ENCODE measurements at regions not wholly inside any gene's neighbourhood (a gene's known extent, or its start where the extent isn't known, plus 50 kb on each side); places are given as distances from the start of the nearest gene placed in this dataset.

DNA sequence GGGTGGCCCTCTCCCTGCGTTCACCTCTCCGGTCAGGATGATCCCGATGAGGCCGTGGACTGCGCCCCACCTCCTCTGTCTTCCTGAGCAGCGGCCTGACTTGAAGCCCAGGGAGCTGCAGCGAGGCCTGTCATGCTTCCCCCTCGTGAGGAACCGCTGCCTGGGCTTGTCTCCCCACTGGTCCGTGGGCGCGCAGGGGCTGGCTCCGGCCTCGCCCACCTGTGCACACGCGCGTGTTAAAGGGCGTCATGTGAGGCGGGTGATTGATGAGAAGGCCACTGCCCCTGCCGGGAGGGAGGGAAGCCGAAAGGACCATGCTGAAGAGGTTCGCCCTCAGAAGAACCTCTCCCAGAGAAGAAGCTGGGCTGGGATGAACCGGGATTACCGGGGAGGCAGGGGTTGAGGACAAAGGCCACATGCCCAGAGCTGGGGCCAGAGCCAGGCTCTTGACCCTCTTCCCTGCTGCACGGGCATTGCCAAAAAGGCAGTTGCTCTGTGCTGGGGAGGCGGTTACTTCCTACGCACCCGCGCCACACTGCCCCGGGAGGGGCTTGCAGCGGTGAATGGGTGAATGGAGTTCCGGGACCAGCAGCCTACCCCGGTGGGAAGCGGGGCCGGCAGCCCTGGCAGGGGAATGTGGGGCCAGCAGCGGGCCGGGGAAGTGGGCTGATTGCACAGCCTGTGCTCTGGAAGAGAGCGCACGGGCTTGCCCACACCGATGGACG, 85.9 kb upstream of the GSE1 start (continued):
- TF ChIP-seq NFYC (CRISPR knock-in tag; IDR thresholded peaks at IDR 0.05) = no peak
- TF ChIP-seq ZNF788 (CRISPR knock-in tag; IDR thresholded peaks at IDR 0.05; ENCODE audit: borderline replicate concordance) = no peak
- TF ChIP-seq, protein P1, sequence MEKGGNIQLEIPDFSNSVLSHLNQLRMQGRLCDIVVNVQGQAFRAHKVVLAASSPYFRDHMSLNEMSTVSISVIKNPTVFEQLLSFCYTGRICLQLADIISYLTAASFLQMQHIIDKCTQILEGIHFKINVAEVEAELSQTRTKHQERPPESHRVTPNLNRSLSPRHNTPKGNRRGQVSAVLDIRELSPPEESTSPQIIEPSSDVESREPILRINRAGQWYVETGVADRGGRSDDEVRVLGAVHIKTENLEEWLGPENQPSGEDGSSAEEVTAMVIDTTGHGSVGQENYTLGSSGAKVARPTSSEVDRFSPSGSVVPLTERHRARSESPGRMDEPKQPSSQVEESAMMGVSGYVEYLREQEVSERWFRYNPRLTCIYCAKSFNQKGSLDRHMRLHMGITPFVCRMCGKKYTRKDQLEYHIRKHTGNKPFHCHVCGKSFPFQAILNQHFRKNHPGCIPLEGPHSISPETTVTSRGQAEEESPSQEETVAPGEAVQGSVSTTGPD (CRISPR knock-in tag; IDR thresholded peaks at IDR 0.05) = peak; percentile 75; the same call in 1 of the 2 replicates
- no peak for TF ChIP-seq RBAK (CRISPR knock-in tag; IDR thresholded peaks at IDR 0.05)
- no peak for TF ChIP-seq MXD4 (CRISPR knock-in tag; IDR thresholded peaks at IDR 0.05)
- TF ChIP-seq ZNF329 (CRISPR knock-in tag; IDR thresholded peaks at IDR 0.05; ENCODE audit: low read depth) = no peak
- TF ChIP-seq, protein P2, sequence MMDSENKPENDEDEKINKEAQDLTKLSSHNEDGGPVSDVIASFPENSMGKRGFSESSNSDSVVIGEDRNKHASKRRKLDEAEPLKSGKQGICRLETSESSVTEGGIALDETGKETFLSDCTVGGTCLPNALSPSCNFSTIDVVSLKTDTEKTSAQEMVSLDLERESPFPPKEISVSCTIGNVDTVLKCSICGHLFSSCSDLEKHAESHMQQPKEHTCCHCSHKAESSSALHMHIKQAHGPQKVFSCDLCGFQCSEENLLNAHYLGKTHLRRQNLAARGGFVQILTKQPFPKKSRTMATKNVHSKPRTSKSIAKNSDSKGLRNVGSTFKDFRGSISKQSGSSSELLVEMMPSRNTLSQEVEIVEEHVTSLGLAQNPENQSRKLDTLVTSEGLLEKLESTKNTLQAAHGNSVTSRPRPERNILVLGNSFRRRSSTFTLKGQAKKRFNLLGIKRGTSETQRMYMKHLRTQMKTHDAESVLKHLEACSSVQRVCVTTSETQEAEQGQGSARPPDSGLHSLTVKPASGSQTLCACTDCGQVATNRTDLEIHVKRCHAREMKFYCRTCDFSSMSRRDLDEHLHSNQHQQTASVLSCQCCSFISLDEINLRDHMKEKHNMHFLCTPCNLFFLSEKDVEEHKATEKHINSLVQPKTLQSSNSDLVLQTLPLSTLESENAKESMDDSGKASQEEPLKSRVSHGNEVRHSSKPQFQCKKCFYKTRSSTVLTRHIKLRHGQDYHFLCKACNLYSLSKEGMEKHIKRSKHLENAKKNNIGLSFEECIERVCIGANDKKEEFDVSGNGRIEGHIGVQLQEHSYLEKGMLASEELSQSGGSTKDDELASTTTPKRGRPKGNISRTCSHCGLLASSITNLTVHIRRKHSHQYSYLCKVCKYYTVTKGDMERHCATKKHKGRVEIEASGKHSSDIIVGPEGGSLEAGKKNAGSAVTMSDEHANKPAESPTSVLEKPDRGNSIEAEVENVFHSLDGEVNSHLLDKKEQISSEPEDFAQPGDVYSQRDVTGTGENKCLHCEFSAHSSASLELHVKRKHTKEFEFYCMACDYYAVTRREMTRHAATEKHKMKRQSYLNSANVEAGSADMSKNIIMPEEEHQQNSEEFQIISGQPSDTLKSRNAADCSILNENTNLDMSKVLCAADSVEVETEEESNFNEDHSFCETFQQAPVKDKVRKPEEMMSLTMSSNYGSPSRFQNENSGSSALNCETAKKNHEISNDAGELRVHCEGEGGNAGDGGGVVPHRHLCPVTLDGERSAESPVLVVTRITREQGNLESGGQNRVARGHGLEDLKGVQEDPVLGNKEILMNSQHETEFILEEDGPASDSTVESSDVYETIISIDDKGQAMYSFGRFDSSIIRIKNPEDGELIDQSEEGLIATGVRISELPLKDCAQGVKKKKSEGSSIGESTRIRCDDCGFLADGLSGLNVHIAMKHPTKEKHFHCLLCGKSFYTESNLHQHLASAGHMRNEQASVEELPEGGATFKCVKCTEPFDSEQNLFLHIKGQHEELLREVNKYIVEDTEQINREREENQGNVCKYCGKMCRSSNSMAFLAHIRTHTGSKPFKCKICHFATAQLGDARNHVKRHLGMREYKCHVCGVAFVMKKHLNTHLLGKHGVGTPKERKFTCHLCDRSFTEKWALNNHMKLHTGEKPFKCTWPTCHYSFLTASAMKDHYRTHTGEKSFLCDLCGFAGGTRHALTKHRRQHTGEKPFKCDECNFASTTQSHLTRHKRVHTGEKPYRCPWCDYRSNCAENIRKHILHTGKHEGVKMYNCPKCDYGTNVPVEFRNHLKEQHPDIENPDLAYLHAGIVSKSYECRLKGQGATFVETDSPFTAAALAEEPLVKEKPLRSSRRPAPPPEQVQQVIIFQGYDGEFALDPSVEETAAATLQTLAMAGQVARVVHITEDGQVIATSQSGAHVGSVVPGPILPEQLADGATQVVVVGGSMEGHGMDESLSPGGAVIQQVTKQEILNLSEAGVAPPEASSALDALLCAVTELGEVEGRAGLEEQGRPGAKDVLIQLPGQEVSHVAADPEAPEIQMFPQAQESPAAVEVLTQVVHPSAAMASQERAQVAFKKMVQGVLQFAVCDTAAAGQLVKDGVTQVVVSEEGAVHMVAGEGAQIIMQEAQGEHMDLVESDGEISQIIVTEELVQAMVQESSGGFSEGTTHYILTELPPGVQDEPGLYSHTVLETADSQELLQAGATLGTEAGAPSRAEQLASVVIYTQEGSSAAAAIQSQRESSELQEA (CRISPR knock-in tag; IDR thresholded peaks at IDR 0.05; ENCODE audit: not compliant biosample characterization) = no peak
- TF ChIP-seq, protein P3, sequence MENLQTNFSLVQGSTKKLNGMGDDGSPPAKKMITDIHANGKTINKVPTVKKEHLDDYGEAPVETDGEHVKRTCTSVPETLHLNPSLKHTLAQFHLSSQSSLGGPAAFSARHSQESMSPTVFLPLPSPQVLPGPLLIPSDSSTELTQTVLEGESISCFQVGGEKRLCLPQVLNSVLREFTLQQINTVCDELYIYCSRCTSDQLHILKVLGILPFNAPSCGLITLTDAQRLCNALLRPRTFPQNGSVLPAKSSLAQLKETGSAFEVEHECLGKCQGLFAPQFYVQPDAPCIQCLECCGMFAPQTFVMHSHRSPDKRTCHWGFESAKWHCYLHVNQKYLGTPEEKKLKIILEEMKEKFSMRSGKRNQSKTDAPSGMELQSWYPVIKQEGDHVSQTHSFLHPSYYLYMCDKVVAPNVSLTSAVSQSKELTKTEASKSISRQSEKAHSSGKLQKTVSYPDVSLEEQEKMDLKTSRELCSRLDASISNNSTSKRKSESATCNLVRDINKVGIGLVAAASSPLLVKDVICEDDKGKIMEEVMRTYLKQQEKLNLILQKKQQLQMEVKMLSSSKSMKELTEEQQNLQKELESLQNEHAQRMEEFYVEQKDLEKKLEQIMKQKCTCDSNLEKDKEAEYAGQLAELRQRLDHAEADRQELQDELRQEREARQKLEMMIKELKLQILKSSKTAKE (CRISPR knock-in tag; IDR thresholded peaks at IDR 0.05; ENCODE audit: borderline replicate concordance) = no peak
- no peak for TF ChIP-seq KLF13 (CRISPR knock-in tag; IDR thresholded peaks at IDR 0.05)
- TF ChIP-seq REXO4 (CRISPR knock-in tag; IDR thresholded peaks at IDR 0.05; ENCODE audit: borderline replicate concordance) = no peak
- TF ChIP-seq ZNF230 (CRISPR knock-in tag; IDR thresholded peaks at IDR 0.05) = peak; percentile 2; the same call in 1 of the 2 replicates
- TF ChIP-seq, protein P4, sequence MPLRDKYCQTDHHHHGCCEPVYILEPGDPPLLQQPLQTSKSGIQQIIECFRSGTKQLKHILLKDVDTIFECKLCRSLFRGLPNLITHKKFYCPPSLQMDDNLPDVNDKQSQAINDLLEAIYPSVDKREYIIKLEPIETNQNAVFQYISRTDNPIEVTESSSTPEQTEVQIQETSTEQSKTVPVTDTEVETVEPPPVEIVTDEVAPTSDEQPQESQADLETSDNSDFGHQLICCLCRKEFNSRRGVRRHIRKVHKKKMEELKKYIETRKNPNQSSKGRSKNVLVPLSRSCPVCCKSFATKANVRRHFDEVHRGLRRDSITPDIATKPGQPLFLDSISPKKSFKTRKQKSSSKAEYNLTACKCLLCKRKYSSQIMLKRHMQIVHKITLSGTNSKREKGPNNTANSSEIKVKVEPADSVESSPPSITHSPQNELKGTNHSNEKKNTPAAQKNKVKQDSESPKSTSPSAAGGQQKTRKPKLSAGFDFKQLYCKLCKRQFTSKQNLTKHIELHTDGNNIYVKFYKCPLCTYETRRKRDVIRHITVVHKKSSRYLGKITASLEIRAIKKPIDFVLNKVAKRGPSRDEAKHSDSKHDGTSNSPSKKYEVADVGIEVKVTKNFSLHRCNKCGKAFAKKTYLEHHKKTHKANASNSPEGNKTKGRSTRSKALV (CRISPR knock-in tag; IDR thresholded peaks at IDR 0.05) = no peak
- no peak for TF ChIP-seq ZNF605 (CRISPR knock-in tag; IDR thresholded peaks at IDR 0.05)
- no peak for TF ChIP-seq ISX (CRISPR knock-in tag; conservative IDR thresholded peaks at IDR 0.05)
- no peak for TF ChIP-seq ZBTB42 (CRISPR knock-in tag; IDR thresholded peaks at IDR 0.05)
- no peak for TF ChIP-seq KLF12 (CRISPR knock-in tag; IDR thresholded peaks at IDR 0.05; ENCODE audit: borderline replicate concordance)
